GM12878 (cell line): ENCODE measurements at regions not wholly inside any gene's neighbourhood (a gene's known extent, or its start where the extent isn't known, plus 50 kb on each side); places are given as distances from the start of the nearest gene placed in this dataset.

ENCODE experiments used
- BHLHE40 ChIP-seq, 2 experiments: fragments of 450-650 bp in 1 of 2; IDR thresholded peaks; 2 replicates each; pipeline ENCODE4 v1.6.1; 2011 to 2017; ENCODE audit warnings: low read depth in 2 of 2, borderline replicate concordance in 1 of 2, improper control_type of control experiment in 1 of 2, low read length in 1 of 2, mild to moderate bottlenecking in 1 of 2
- BRCA1 ChIP-seq: IDR thresholded peaks from 2 replicates; pipeline ENCODE4 v1.6.1; 2011; ENCODE audit warnings: low read depth, low read length, improper control_type of control experiment
- EP300 ChIP-seq, 2 experiments: fragments of 150-350 bp in 1 of 2; IDR thresholded peaks; 2 replicates each; pipeline ENCODE4 v1.6.1; 2011 to 2012; ENCODE audit warnings: low read depth in 2 of 2, low read length in 2 of 2, borderline replicate concordance in 1 of 2, improper control_type of control experiment in 1 of 2, inconsistent platforms in 1 of 2; ENCODE audit not compliant: control insufficient read depth in 1 of 2
- EZH2 ChIP-seq: IDR thresholded peaks from 2 replicates; pipeline ENCODE4 v1.6.1; 2012; ENCODE audit warnings: low read depth, mild to moderate bottlenecking, control low read depth, inconsistent platforms, low read length, borderline replicate concordance; ENCODE audit not compliant: control insufficient read depth
- FOS ChIP-seq: IDR thresholded peaks from 3 replicates; pipeline ENCODE4 v1.6.1; 2011; ENCODE audit warnings: borderline replicate concordance; ENCODE audit not compliant: insufficient read length; ENCODE audit errors: extremely low read depth
- MXI1 ChIP-seq: fragments of 150-350 bp; IDR thresholded peaks from 2 replicates; pipeline ENCODE4 v1.6.1; 2011; ENCODE audit warnings: low read depth, mild to moderate bottlenecking, inconsistent platforms, low read length, improper control_type of control experiment
- POLR2A ChIP-seq: IDR thresholded peaks from 2 replicates; pipeline ENCODE4 v1.6.1; 2011; ENCODE audit warnings: low read depth, mild to moderate bottlenecking, low read length
- POLR2AphosphoS5 ChIP-seq: IDR thresholded peaks from 2 replicates; pipeline ENCODE4 v1.6.1; 2011; ENCODE audit warnings: mild to moderate bottlenecking, low read length, inconsistent platforms
- RAD21 ChIP-seq: IDR thresholded peaks from 2 replicates; pipeline ENCODE4 v1.6.1; 2011; ENCODE audit warnings: mild to moderate bottlenecking, low read depth, low read length, moderate library complexity; ENCODE audit not compliant: insufficient read depth
- SIN3A ChIP-seq: IDR thresholded peaks from 2 replicates; pipeline ENCODE4 v1.6.1; 2012; ENCODE audit warnings: low read depth, low read length, improper control_type of control experiment
- SMC3 ChIP-seq: IDR thresholded peaks from 2 replicates; pipeline ENCODE4 v1.6.1; 2011; ENCODE audit warnings: low read length, improper control_type of control experiment, borderline replicate concordance
- SP1 ChIP-seq: IDR thresholded peaks from one replicate; pipeline ENCODE4 v1.6.1; 2011; ENCODE audit warnings: low read depth, low read length
- TF ChIP-seq, protein P1 (sequence below), 3 experiments: IDR thresholded peaks in 2 of 3; conservative IDR thresholded peaks in 1 of 3; 2 replicates each; pipeline ENCODE4 v1.5.1; 2011; ENCODE audit warnings: low read depth in 3 of 3, low read length in 3 of 3, mild to moderate bottlenecking in 3 of 3, control low read depth in 2 of 3, moderate library complexity in 2 of 3, inconsistent platforms in 1 of 3, mixed read lengths in 1 of 3; ENCODE audit not compliant: control insufficient read depth in 2 of 3, insufficient read depth in 1 of 3; ENCODE audit errors: extremely low read depth in 1 of 3
- TF ChIP-seq, protein P2 (sequence below): fragments of 450-650 bp; IDR thresholded peaks from 2 replicates; pipeline ENCODE4 v1.6.1; 2017; ENCODE audit warnings: mild to moderate bottlenecking

DNA sequence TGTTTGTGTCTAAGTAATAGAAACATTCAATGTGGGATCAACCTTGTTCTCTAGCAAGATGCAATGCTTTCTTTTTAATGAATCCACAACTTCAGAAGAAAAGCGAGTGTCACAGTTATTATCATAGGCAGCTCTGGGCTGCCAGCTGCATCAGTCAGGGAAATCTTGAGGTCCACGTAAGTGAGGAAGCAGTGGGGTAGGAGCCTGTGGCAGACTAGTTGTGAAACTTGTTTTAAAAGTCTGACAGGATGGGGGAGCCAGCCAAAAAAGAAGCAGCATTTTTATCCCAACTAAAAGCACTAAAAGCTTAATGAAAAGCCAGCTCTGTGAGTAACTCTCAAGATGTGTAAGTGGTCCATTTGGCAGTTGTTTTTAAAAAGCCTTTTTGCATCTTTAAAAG is 113.1 kb downstream of the ZNF326 start:
- TF ChIP-seq FOS = no peak
- TF ChIP-seq, protein P1, sequence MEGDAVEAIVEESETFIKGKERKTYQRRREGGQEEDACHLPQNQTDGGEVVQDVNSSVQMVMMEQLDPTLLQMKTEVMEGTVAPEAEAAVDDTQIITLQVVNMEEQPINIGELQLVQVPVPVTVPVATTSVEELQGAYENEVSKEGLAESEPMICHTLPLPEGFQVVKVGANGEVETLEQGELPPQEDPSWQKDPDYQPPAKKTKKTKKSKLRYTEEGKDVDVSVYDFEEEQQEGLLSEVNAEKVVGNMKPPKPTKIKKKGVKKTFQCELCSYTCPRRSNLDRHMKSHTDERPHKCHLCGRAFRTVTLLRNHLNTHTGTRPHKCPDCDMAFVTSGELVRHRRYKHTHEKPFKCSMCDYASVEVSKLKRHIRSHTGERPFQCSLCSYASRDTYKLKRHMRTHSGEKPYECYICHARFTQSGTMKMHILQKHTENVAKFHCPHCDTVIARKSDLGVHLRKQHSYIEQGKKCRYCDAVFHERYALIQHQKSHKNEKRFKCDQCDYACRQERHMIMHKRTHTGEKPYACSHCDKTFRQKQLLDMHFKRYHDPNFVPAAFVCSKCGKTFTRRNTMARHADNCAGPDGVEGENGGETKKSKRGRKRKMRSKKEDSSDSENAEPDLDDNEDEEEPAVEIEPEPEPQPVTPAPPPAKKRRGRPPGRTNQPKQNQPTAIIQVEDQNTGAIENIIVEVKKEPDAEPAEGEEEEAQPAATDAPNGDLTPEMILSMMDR (IDR thresholded peaks at IDR 0.05 in 2 of 3, conservative IDR thresholded peaks at IDR 0.05 in 1 of 3; ENCODE audit: control insufficient read depth in 2 of 3, extremely low read depth in 1 of 3, insufficient read depth in 1 of 3, low read depth in 3 of 3, low read length in 3 of 3) = no peak
- no peak for TF ChIP-seq POLR2A
- no peak for TF ChIP-seq SP1
- TF ChIP-seq RAD21 = no peak
- TF ChIP-seq EP300 (IDR thresholded peaks at IDR 0.05; ENCODE audit: borderline replicate concordance in 1 of 2, control insufficient read depth in 1 of 2, low read depth in 2 of 2, low read length in 2 of 2) = no peak
- TF ChIP-seq, protein P2, sequence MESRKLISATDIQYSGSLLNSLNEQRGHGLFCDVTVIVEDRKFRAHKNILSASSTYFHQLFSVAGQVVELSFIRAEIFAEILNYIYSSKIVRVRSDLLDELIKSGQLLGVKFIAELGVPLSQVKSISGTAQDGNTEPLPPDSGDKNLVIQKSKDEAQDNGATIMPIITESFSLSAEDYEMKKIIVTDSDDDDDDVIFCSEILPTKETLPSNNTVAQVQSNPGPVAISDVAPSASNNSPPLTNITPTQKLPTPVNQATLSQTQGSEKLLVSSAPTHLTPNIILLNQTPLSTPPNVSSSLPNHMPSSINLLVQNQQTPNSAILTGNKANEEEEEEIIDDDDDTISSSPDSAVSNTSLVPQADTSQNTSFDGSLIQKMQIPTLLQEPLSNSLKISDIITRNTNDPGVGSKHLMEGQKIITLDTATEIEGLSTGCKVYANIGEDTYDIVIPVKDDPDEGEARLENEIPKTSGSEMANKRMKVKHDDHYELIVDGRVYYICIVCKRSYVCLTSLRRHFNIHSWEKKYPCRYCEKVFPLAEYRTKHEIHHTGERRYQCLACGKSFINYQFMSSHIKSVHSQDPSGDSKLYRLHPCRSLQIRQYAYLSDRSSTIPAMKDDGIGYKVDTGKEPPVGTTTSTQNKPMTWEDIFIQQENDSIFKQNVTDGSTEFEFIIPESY = no peak
- no peak for TF ChIP-seq POLR2AphosphoS5
- TF ChIP-seq SMC3 = no peak
- no peak for TF ChIP-seq BHLHE40 (IDR thresholded peaks at IDR 0.05; ENCODE audit: borderline replicate concordance in 1 of 2, low read depth in 2 of 2, low read length in 1 of 2)
- TF ChIP-seq MXI1 = no peak
- TF ChIP-seq BRCA1 = no peak
- no peak for TF ChIP-seq EZH2
- no peak for TF ChIP-seq SIN3A
